ENCODE measurements at regions not wholly inside any gene's neighbourhood (a gene's known extent, or its start where the extent isn't known, plus 50 kb on each side); places are given as distances from the start of the nearest gene placed in this dataset.

- 82 to 88% (median 83%) methylated on average over 10 to 18 of the region's 18 CpGs for WGBS, 5 donors
- Histone ChIP-seq H3K4me1 (peaks cover 0 to 6% (median 2%) of the 10 kb centered on the region in 4 donors), H3K36me3 (no peaks in the 10 kb centered on the region), H3K9me3 (no peaks in the 10 kb centered on the region), H3K27me3 (no peaks in the 10 kb centered on the region), H3K27ac (no peak overlapping the region), H3K4me3 (no peak overlapping the region)
- TF ChIP-seq EP300 (IDR thresholded peaks at IDR 0.05): no peak
- TF ChIP-seq POLR2A (IDR thresholded peaks at IDR 0.05): no peak
- no peak for TF ChIP-seq POLR2AphosphoS5 (IDR thresholded peaks at IDR 0.05)
- TF ChIP-seq CTCF (IDR thresholded peaks at IDR 0.05): no peak
- DNase-seq: peak in 1 of 2 donors; percentile 16
- intact Hi-C loops (cut with DNase I; ENCODE audit: low total_unique reads): no loop called here
These were observed 303.0 kb downstream of the NDUFA10 start for GRCh38 chr2:239721991-239722759.

GRCh38 chr2:239721531-239721930, 303.6 kb downstream of the NDUFA10 start:
- H3K4me3 ChIP-seq: no peak overlapping the region
- no peak for DNase-seq
- TF ChIP-seq CTCF (IDR thresholded peaks at IDR 0.05): no peak
- no peak for TF ChIP-seq EP300 (IDR thresholded peaks at IDR 0.05)
- no peak for TF ChIP-seq POLR2AphosphoS5 (IDR thresholded peaks at IDR 0.05)
- TF ChIP-seq POLR2A (IDR thresholded peaks at IDR 0.05): no peak

GRCh38 chr2:239720361-239721360, 304.5 kb downstream of the NDUFA10 start:
- 84 to 90% (median 86%) methylated on average over 25 to 27 of the region's 27 CpGs for WGBS, 5 donors

More at GRCh38 chr2:239721531-239721930, 303.6 kb downstream of the NDUFA10 start:
- Histone ChIP-seq H3K4me1 (peaks cover 0 to 10% (median 8%) of the 10 kb centered on the region in 4 donors), H3K36me3 (no peaks in the 10 kb centered on the region), H3K27ac (no peak overlapping the region), H3K27me3 (no peaks in the 10 kb centered on the region), H3K9me3 (no peaks in the 10 kb centered on the region)
- intact Hi-C loops (cut with DNase I; ENCODE audit: low total_unique reads): no loop called here
- 70 to 83% (median 79%) methylated on average over 10 to 11 of the region's 11 CpGs for WGBS, 5 donors

More at GRCh38 chr2:239720361-239721360, 304.5 kb downstream of the NDUFA10 start:
- Histone ChIP-seq H3K4me1 (peaks cover 0 to 10% (median 8%) of the 10 kb centered on the region in 4 donors), H3K4me3 (no peak overlapping the region), H3K36me3 (no peaks in the 10 kb centered on the region), H3K27me3 (no peaks in the 10 kb centered on the region), H3K9me3 (no peaks in the 10 kb centered on the region), H3K27ac (no peak overlapping the region)
- no peak for DNase-seq
- intact Hi-C loops (cut with DNase I; ENCODE audit: low total_unique reads): no loop called here
- TF ChIP-seq POLR2A (IDR thresholded peaks at IDR 0.05) (no peak), EP300 (IDR thresholded peaks at IDR 0.05) (no peak), CTCF (IDR thresholded peaks at IDR 0.05) (no peak)

Data from stomach (tissue), 8 donors.